Fibroblast of lung (primary cell): ENCODE measurements at regions not wholly inside any gene's neighbourhood (a gene's known extent, or its start where the extent isn't known, plus 50 kb on each side); places are given as distances from the start of the nearest gene placed in this dataset.

Experiments
- DNase-seq, 2 donors: peaks; one replicate each; pipeline versions ENCODE4 v3.0.0 to v3.0.0-alpha.2; 2010; ENCODE audit warnings: low read depth in 2 of 2
- H2AFZ ChIP-seq: 2 replicates; pipeline ENCODE4 v1.5.1; 2012; ENCODE audit warnings: low read length, control low read depth, inconsistent platforms
- H3K27ac ChIP-seq: 2 replicates; pipeline ENCODE4 v1.5.1; 2011; ENCODE audit warnings: low read length, control low read depth; ENCODE audit not compliant: insufficient read depth
- H3K27me3 ChIP-seq: 2 replicates; pipeline ENCODE4 v1.5.1; 2011; ENCODE audit warnings: mild to moderate bottlenecking, low read length; ENCODE audit not compliant: control insufficient read depth, insufficient read depth
- H3K36me3 ChIP-seq: 2 replicates; pipeline ENCODE4 v1.5.1; 2011; ENCODE audit warnings: low read length; ENCODE audit not compliant: control insufficient read depth, insufficient read depth
- H3K4me1 ChIP-seq: 2 replicates; pipeline ENCODE4 v1.5.1; 2011; ENCODE audit warnings: low read length; ENCODE audit not compliant: control insufficient read depth, insufficient read depth; ENCODE audit errors: extremely low read depth
- H3K4me2 ChIP-seq: 2 replicates; pipeline ENCODE4 v1.5.1; 2011; ENCODE audit warnings: low read length, control low read depth; ENCODE audit not compliant: insufficient read depth; ENCODE audit errors: extremely low read depth
- H3K4me3 ChIP-seq, 4 experiments: fragments of 200-600 bp in 1 of 4; sonication (generic) in 1 of 4; replicated peaks in 1 of 4; 2 replicates each; pipeline ENCODE4 v1.5.1; 2011 to 2016; ENCODE audit warnings: low read length in 4 of 4, low read depth in 3 of 4, mild to moderate bottlenecking in 3 of 4, control low read depth in 2 of 4, inconsistent platforms in 1 of 4, mixed read lengths in 1 of 4; ENCODE audit not compliant: insufficient read depth in 1 of 4; ENCODE audit errors: control extremely low read depth in 1 of 4
- H3K79me2 ChIP-seq: 2 replicates; pipeline ENCODE4 v1.5.1; 2012; ENCODE audit warnings: mild to moderate bottlenecking, low read length, inconsistent platforms; ENCODE audit not compliant: control insufficient read depth, insufficient read depth
- H3K9ac ChIP-seq: 2 replicates; pipeline ENCODE4 v1.5.1; 2011; ENCODE audit warnings: mild to moderate bottlenecking, low read length, control low read depth; ENCODE audit not compliant: insufficient read depth
- H3K9me3 ChIP-seq: 2 replicates; pipeline ENCODE4 v1.5.1; 2012; ENCODE audit warnings: low read depth, low read length; ENCODE audit not compliant: control insufficient read depth, insufficient read depth
- H4K20me1 ChIP-seq: 2 replicates; pipeline ENCODE4 v1.5.1; 2011; ENCODE audit warnings: low read length; ENCODE audit not compliant: control insufficient read depth, insufficient read depth; ENCODE audit errors: extremely low read depth
- CTCF ChIP-seq, 2 donors: IDR thresholded peaks in 1 of 2; conservative IDR thresholded peaks in 1 of 2; 1 replicate in 1 of 2; 2 replicates in 1 of 2; pipeline ENCODE4 v1.5.1; 2011 to 2012; ENCODE audit warnings: low read length in 2 of 2, control low read depth in 1 of 2, inconsistent platforms in 1 of 2, low read depth in 1 of 2, mild to moderate bottlenecking in 1 of 2
- EZH2 ChIP-seq: IDR thresholded peaks from 2 replicates; pipeline ENCODE4 v1.5.1; 2012; ENCODE audit warnings: low read length, control low read depth, mild to moderate bottlenecking; ENCODE audit errors: missing control alignments

DNA sequence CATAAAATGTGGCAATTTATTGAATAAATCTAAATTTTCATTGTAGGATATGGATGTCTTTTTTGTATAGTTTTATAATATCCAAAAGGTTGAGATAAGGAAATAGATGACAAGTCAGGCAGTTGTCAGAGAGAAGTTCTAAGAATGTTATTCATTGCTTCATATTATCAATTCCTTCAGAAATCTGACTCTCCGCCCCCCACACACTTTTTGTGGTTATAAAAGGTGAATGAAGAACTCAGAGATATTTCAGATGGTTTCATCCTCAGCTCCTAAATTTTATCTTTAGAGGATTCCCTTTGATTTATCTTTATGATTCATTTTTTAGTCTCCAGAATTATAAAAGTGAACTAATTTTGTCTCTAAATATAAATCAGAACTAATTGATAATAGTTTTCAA lies 136.1 kb upstream of the NOX3 start:
- Histone ChIP-seq H3K4me3 (no peak overlapping the region), H2AFZ (no peak overlapping the region), H3K36me3 (no peaks in the 10 kb centered on the region), H3K9ac (no peak overlapping the region), H4K20me1 (no peaks in the 10 kb centered on the region), H3K4me1 (no peaks in the 10 kb centered on the region), H3K27me3 (no peaks in the 10 kb centered on the region), H3K79me2 (no peaks in the 10 kb centered on the region), H3K4me2 (no peak overlapping the region), H3K27ac (no peak overlapping the region), H3K9me3 (no peaks in the 10 kb centered on the region)
- DNase-seq: no peak
- TF ChIP-seq EZH2 (no peak), CTCF (conservative IDR thresholded peaks at IDR 0.05 in 1 of 2, IDR thresholded peaks at IDR 0.05 in 1 of 2; ENCODE audit: low read depth in 1 of 2, low read length in 2 of 2) (no peak)

- no peak overlapping the region for H3K4me3 ChIP-seq
- H3K27ac ChIP-seq: no peak overlapping the region
- DNase-seq: no peak
- H3K27me3 ChIP-seq: no peaks in the 10 kb centered on the region
- H3K9me3 ChIP-seq: no peaks in the 10 kb centered on the region
- H3K4me1 ChIP-seq: no peaks in the 10 kb centered on the region
- no peak overlapping the region for H2AFZ ChIP-seq
- H3K4me2 ChIP-seq: no peak overlapping the region
- H3K79me2 ChIP-seq: no peaks in the 10 kb centered on the region
- H3K36me3 ChIP-seq: no peaks in the 10 kb centered on the region
- H3K9ac ChIP-seq: no peak overlapping the region
- H4K20me1 ChIP-seq: no peaks in the 10 kb centered on the region
- no peak for TF ChIP-seq CTCF (conservative IDR thresholded peaks at IDR 0.05 in 1 of 2, IDR thresholded peaks at IDR 0.05 in 1 of 2; ENCODE audit: low read depth in 1 of 2, low read length in 2 of 2)
- no peak for TF ChIP-seq EZH2
Observed at GRCh38 chr6:155589190-155589589, 133.6 kb upstream of the NOX3 start.

- H3K27me3 ChIP-seq: no peaks in the 10 kb centered on the region
Observed at GRCh38 chr6:155587817-155588216, 132.2 kb upstream of the NOX3 start.

More at GRCh38 chr6:155587817-155588216, 132.2 kb upstream of the NOX3 start:
- Histone ChIP-seq H4K20me1 (no peaks in the 10 kb centered on the region), H3K27ac (no peak overlapping the region), H3K9ac (no peak overlapping the region), H3K4me2 (no peak overlapping the region), H3K79me2 (no peaks in the 10 kb centered on the region), H3K4me1 (no peaks in the 10 kb centered on the region), H3K36me3 (no peaks in the 10 kb centered on the region), H3K4me3 (no peak overlapping the region), H3K9me3 (no peaks in the 10 kb centered on the region), H2AFZ (no peak overlapping the region)
- no peak for DNase-seq
- no peak for TF ChIP-seq CTCF (conservative IDR thresholded peaks at IDR 0.05 in 1 of 2, IDR thresholded peaks at IDR 0.05 in 1 of 2; ENCODE audit: low read depth in 1 of 2, low read length in 2 of 2)
- no peak for TF ChIP-seq EZH2
